ENCODE measurements at regions not wholly inside any gene's neighbourhood (a gene's known extent, or its start where the extent isn't known, plus 50 kb on each side); places are given as distances from the start of the nearest gene placed in this dataset.

GRCh38 chr7:132636581-132636980, 60.3 kb upstream of the PLXNA4 start:
- in situ Hi-C loops (cut with MboI) = no loop called here
- H3K9ac ChIP-seq = no peak overlapping the region

GRCh38 chr7:132635127-132635526, 58.9 kb upstream of the PLXNA4 start:
- TF ChIP-seq EZH2 (IDR thresholded peaks at IDR 0.05; ENCODE audit: insufficient read depth, poor library complexity, severe bottlenecking) = no peak
- TF ChIP-seq EZH2phosphoT487 (IDR thresholded peaks at IDR 0.05; ENCODE audit: insufficient read depth, low read depth) = no peak

More at GRCh38 chr7:132636581-132636980, 60.3 kb upstream of the PLXNA4 start:
- no peak overlapping the region for H3K4me2 ChIP-seq (ENCODE audit: unreplicated experiment)
- peaks cover 4% of the 10 kb centered on the region; the same call in 1 of the 2 replicates for H3K27me3 ChIP-seq (replicated peaks; ENCODE audit: insufficient read depth)
- no peaks in the 10 kb centered on the region for H3F3A ChIP-seq (ENCODE audit: insufficient read depth)
- no peaks in the 10 kb centered on the region for H4K20me1 ChIP-seq (ENCODE audit: insufficient read depth)
- 38 to 57% methylated on average over 4 of the region's 4 CpGs for WGBS, 2 experiments (ENCODE audit: low coverage in 1 of 2, low lambda C conversion rate in 2 of 2, missing lambda C conversion rate in 2 of 2)
- H3K4me3 ChIP-seq = no peak overlapping the region
- no peaks in the 10 kb centered on the region for H3K9me2 ChIP-seq (ENCODE audit: insufficient read depth)
- TF ChIP-seq EZH2 (IDR thresholded peaks at IDR 0.05; ENCODE audit: insufficient read depth, poor library complexity, severe bottlenecking) = no peak
- TF ChIP-seq EZH2phosphoT487 (IDR thresholded peaks at IDR 0.05; ENCODE audit: insufficient read depth, low read depth) = no peak
- no peaks in the 10 kb centered on the region for H3K36me3 ChIP-seq (ENCODE audit: low read depth)
- no peak overlapping the region for H2AFZ ChIP-seq
- DNase-seq = no peak
- no peaks in the 10 kb centered on the region for H3K4me1 ChIP-seq (ENCODE audit: insufficient read depth)
- no peaks in the 10 kb centered on the region for H3K79me2 ChIP-seq (ENCODE audit: insufficient read depth)
- no peaks in the 10 kb centered on the region for H3K9me3 ChIP-seq (ENCODE audit: low read depth)
- H3K27ac ChIP-seq = no peak overlapping the region

GRCh38 chr7:132630834-132631233, 54.6 kb upstream of the PLXNA4 start:
- WGBS, 2 experiments (ENCODE audit: low coverage in 1 of 2, low lambda C conversion rate in 2 of 2, missing lambda C conversion rate in 2 of 2) = 10 to 26% methylated on average over 2 of the region's 2 CpGs
- no peaks in the 10 kb centered on the region for H4K20me1 ChIP-seq (ENCODE audit: insufficient read depth)
- H3K9me2 ChIP-seq (ENCODE audit: insufficient read depth) = no peaks in the 10 kb centered on the region
- DNase-seq = peak; percentile 5
- no peaks in the 10 kb centered on the region for H3K9me3 ChIP-seq (ENCODE audit: low read depth)
- H3K36me3 ChIP-seq (ENCODE audit: low read depth) = no peaks in the 10 kb centered on the region
- no peaks in the 10 kb centered on the region for H3F3A ChIP-seq (ENCODE audit: insufficient read depth)
- no peaks in the 10 kb centered on the region for H3K4me1 ChIP-seq (ENCODE audit: insufficient read depth)
- H3K9ac ChIP-seq = no peak overlapping the region
- no peak overlapping the region for H2AFZ ChIP-seq
- H3K4me2 ChIP-seq (ENCODE audit: unreplicated experiment) = no peak overlapping the region
- in situ Hi-C loops (cut with MboI) = no loop called here
- no peak overlapping the region for H3K4me3 ChIP-seq
- TF ChIP-seq EZH2 (IDR thresholded peaks at IDR 0.05; ENCODE audit: insufficient read depth, poor library complexity, severe bottlenecking) = no peak
- no peak for TF ChIP-seq EZH2phosphoT487 (IDR thresholded peaks at IDR 0.05; ENCODE audit: insufficient read depth, low read depth)
- H3K27ac ChIP-seq = no peak overlapping the region
- peaks cover 12% of the 10 kb centered on the region for H3K27me3 ChIP-seq (replicated peaks; ENCODE audit: insufficient read depth)
- H3K79me2 ChIP-seq (ENCODE audit: insufficient read depth) = no peaks in the 10 kb centered on the region

More at GRCh38 chr7:132635127-132635526, 58.9 kb upstream of the PLXNA4 start:
- H3K27me3 ChIP-seq (replicated peaks; ENCODE audit: insufficient read depth) = peaks cover 4% of the 10 kb centered on the region; the same call in 1 of the 2 replicates
- H3K9me2 ChIP-seq (ENCODE audit: insufficient read depth) = no peaks in the 10 kb centered on the region
- no peaks in the 10 kb centered on the region for H3K4me1 ChIP-seq (ENCODE audit: insufficient read depth)
- no peak overlapping the region for H3K4me3 ChIP-seq
- H3K9ac ChIP-seq = no peak overlapping the region
- no peak overlapping the region for H2AFZ ChIP-seq
- no peak for DNase-seq
- no peak overlapping the region for H3K27ac ChIP-seq
- no peak overlapping the region for H3K4me2 ChIP-seq (ENCODE audit: unreplicated experiment)
- no peaks in the 10 kb centered on the region for H3K79me2 ChIP-seq (ENCODE audit: insufficient read depth)
- in situ Hi-C loops (cut with MboI) = no loop called here
- no peaks in the 10 kb centered on the region for H4K20me1 ChIP-seq (ENCODE audit: insufficient read depth)
- H3K36me3 ChIP-seq (ENCODE audit: low read depth) = no peaks in the 10 kb centered on the region
- WGBS, 2 experiments (ENCODE audit: low coverage in 1 of 2, low lambda C conversion rate in 2 of 2, missing lambda C conversion rate in 2 of 2) = 52 to 62% methylated on average over 4 of the region's 4 CpGs
- H3K9me3 ChIP-seq (ENCODE audit: low read depth) = no peaks in the 10 kb centered on the region
- H3F3A ChIP-seq (ENCODE audit: insufficient read depth) = no peaks in the 10 kb centered on the region
